NCI-H1092 (cell line): ENCODE measurements at regions not wholly inside any gene's neighbourhood (a gene's known extent, or its start where the extent isn't known, plus 50 kb on each side); places are given as distances from the start of the nearest gene placed in this dataset.

Experiments
- DNase-seq: peaks from one replicate; lab custom pipeline; 2025; lab: John Stamatoyannopoulos, UW

DNA sequence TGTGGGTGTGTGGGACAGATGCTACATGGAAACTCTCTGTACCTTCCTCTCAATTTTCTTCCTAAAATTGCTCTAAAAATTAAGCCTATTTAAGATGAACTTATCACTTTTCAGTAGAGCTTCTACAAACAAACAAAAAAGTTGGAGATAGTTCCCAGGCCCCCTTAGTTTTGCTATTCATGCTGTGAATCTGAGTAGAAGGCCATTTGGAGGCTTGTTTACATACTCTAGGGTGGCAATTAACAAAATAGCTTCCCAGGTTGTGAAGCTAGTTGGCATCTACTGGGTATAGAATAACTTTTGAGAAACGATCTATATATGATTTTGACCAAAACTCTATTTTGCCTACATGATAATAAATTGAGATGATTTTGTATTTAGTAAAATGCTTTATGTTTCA lies 541.4 kb upstream of the B3GALT2 start:
- no peak for DNase-seq

DNA sequence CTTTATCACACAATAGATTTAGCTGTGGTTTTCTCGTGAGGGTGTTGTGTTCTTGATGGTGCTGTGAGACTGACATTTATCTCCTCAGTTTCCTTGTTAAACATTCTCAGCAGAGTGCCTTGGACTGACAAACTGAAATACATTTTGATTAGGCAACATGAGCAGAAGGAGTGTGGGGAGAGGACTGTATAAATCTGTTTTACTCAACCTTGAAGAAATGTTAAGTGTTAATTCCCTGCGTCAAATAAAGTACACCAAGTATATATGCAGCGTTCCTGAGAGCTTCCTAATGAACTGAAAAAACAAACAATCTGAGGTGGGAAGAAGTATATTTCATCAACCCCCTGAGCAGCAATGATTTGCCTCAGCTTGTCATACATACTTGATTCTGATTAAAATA lies 540.3 kb upstream of the B3GALT2 start:
- no peak for DNase-seq

DNA sequence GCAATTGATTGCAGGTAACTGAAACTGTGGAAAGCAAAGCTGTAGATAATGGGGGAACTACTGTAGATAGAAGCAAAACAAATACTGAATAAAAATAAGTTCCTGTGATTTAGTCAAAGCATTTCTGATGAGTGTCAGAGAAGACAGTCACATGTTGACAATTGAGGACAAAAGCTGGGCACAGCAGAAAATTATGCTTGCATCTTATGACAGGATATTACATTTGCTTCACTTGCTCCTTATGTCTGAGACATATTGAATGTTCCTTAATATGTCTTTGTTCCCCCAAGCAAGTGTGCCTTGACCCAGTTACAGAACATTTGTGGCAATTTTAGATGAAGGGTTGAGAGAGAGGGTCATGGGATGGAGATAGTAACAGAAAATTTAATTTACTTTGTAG lies 526.0 kb upstream of the B3GALT2 start:
- DNase-seq = no peak

DNA sequence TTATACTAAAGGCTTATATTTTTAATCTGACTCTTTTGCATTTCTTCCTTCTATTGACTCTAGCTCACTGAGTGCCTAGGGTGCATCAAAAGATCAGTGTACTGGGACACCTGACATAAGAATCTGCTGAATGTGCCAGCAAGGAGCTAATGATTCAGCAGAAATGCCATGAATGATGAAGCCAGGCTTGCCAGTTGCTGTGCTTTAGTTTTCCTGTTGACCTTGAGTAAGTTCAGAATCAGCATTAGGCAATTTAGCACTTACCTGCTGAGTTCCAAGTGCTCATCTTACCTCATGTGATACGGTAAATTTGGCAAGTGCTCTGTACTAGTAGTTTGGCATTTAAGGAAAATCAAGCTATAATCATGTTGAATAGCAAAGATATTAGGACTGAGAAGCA lies 523.2 kb upstream of the B3GALT2 start:
- no peak for DNase-seq

DNA sequence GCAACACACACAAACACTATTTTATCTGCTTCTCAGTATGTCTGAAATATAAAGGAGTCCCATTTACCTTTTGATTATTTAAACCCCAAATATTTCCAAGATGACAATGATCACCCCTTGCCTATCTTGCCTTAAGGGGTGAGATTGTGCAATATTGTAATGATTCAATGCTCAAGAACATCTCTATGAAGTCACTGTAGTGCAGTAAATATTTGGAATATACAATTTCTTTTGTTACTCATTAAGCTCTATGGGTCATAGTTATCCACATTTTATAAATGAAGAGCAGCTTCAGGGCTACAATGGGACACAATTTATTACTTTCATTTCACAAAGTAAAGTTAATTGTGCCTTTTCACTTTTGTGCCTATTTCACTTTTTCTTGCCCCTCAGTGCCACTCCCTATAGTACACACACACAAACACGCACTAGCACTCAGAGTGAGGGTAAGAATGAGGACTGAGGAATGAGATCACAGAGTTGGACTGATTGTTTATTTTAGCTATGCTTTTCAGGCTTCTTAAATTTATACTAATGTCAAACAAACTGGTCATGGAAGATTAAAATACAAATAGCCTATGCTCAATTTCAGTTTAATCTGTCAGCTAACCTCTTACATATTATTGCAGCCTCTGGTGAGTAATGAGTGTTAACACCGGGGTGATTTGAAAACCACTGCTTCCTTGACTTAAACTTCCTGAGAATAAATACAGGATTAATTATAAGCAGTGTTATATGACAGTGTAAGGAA lies 521.0 kb upstream of the B3GALT2 start:
- DNase-seq = no peak

DNA sequence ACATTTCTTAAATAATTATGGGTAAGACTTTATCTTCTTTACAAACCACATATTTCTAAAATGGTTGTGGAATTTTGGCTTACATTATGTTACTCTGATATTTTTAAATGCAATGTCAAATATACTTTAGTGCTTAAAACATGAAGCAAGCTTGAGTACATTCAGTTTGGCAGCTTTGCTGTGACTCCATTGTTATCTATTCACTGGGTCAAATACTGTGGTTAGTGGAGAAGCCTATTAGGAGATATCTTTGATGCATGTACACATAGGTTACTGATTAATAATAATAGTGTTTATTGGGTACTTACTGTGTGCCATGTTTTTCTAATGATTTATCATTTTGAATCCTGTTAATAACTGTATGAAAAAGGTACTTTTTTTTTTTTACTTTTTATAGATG lies 520.4 kb upstream of the B3GALT2 start:
- no peak for DNase-seq

DNA sequence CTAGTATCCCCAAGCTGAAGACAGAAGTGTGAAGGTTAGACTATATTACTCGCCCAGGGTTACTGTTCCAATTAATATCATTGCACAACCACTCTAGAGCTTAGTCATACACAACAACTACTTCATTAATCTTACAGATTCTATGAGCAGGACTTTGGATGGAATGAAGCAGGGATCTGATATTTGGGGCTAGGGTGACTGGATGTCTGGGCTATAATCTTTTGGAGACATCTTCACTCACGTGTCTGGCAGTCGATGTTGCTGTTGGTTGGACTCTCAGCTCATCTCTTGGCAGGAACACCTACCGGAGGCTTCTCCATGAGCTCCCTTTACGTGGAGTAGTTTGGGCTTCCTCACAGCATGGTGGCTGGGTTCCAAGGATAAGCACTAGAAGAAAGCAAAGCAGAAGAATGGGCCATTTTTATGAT lies 519.2 kb upstream of the B3GALT2 start:
- no peak for DNase-seq

DNA sequence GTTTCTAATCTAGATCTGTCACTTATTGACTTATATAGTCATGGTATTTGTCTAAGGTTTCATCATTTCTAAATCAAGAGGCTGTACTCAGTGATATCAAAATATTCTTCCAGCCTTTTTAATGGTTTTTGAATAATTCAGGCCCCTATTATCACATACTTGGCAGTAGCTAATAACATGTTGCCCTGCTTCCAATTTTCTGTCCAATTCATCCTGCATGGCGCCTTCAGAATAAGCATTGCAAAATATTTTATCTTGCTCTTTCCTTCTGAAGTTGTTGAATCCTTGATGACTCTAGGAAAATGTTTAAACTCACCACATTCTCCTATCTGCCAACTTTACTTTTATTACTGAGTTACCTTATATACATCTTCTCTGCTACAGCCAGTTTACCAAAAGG lies 517.2 kb upstream of the B3GALT2 start:
- DNase-seq = no peak

DNA sequence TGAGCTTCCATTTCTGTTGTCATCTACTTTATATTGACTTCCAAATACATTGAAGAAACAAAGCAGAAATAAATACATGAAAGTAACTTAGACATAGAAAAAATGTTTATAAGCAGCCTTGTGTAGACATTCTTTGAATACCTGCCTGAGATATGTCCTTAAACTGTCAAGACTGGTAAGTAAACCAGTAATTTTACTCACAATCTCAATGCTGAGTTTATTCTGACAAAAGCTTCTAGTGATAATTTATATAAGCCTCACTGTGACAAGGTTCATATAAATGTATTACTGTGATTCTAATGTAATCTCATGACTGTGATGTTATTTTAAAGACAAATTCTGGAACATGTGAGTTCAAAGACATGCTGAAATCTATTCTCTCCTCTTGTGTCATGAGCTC lies 516.7 kb upstream of the B3GALT2 start:
- no peak for DNase-seq

DNA sequence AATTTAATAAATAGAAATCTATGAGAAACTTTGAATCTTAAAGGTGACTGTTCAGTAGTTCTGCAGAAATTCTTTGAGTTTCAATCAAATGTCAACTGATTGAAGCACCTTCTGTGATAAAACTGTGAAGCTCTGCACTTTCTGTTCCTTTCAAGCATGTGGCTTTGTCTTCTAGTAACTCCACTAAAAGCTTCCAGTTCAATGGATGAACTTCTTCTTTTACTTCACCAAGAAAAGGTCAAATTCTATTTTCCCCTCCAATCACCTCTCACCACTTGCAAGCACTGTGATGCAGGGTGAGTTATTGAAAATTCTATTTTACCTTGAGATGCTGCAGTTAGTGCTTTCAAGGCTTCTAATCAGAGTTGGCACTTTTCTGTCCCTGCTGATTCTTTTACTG lies 515.3 kb upstream of the B3GALT2 start:
- no peak for DNase-seq

DNA sequence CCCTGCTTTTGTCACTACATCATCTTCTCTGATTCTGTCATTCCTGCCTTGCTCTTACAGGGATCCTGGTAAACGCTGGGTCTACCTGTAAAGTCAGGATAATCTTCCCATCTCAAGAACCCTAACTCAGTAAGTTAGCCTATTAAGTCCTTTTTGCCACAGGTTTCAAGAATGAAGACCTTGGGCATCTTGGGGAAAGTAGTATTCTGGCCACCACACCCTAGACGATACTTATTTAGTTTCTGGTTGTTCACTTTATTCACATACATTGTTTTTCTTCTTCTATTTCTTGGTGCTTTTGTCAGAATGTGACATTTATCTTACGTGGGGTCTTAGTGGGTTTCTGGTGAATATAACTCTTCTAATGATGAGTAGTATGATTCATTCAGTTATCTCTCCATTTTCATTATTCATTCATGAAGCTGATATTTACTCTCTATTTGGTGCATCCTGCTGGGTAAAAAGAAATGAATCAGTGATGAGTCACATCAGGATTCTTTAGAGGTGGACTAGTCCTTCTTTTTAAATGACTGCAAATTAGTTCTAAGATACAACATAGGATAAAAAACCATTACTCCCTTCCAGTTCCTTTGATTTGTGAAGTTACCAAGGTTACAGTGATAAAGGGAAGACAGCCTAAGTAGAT lies 514.4 kb upstream of the B3GALT2 start:
- no peak for DNase-seq

DNA sequence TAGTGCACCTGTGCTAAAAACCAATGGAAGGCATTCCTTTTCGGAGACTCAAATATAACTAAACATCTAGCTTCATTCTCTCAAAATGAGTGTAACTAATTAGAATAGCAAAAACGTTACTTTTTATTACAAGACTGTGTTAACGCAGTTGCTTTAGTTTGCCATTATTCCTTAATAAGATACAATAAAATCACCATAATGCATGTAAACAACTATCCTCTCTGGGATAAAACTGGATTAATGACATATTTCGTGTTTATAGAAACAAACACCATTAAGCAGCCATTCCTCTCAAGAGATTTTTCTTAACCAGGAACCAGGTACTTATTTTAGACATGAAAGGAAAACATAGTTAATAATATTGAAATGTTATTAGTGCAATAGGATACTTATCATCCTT lies 512.8 kb upstream of the B3GALT2 start:
- no peak for DNase-seq

DNA sequence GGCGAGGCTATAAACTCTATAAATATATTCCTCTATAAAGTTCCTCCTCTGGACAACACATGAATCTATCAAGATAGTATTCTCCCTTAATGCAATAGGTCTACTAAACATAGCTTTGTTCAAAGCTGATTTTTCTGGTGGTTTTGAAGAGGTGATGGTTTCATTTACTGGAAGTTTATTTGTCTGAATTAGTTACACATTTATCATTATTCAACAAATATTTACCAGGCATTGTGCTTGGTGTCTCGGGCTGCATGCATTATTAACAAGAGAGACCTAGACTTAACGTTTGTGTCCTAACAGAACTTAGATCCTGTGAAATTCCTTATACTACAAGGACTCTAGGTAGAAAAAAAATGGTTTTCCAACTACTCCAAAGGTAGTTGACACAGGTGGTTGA lies 511.4 kb upstream of the B3GALT2 start:
- DNase-seq = no peak

DNA sequence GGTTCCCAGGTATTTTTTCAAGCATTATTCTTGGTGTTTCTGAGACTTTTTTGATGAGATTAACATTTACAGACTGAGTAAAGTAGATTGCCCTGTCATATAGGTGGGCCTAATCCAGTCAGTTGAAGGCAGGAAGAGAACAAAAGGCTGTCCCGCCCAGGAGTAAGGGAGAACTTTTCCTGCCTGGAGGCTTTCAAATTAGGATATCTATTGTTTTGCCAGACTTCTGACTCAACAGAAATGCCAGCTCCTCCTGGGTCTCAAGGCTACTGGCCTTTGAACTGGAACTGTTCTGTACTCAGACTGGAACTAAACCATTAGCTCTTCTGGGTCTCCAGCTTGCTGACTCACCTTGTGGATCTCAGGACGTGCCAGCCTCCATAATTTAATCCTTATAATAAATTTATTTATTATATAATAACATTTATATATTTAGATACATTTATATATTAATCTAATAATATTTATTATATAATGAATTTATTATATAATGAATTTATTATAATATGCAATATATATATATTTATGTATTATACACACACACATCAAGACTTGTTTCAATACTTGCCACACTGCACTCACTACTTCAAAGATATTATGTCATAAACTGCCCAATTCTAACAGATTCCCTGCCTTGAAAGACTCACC lies 510.8 kb upstream of the B3GALT2 start:
- DNase-seq = no peak

DNA sequence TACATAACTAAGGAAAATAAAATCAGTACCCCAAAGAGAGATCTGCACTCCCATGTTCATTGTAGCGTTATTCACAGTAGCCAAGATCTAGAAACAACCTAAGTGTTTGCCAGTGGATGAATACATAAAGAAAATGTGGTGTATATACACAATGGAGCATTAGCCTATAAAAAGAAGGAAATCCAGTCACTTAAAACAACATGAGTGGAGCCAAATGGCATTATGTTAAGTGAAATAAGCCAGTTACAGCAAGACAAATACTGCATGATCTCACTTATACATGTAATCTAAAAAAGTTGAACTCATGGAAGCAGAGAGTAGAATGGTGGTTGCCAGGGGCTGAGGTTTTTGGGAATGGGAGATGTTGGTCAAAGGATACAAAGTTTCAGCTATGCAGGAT lies 508.3 kb upstream of the B3GALT2 start:
- DNase-seq = no peak

DNA sequence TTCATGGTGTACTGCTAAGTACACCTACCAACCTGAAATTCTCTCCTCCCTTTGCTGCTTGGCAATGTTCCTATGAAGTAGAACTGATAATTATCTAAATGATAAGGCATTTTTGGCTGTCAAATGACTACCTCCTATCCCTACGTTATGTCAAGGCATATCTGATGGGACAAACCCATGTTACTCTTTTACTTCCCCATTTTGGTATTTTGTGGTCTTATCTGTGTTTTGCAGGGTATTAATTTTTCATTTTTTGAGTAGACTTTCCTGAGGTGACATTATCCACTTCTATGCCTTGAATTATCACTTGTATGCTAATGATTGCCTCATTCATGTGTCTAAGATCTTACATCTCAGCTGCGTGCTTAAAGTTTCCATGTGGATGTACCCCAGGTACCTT lies 499.6 kb upstream of the B3GALT2 start:
- DNase-seq = no peak

DNA sequence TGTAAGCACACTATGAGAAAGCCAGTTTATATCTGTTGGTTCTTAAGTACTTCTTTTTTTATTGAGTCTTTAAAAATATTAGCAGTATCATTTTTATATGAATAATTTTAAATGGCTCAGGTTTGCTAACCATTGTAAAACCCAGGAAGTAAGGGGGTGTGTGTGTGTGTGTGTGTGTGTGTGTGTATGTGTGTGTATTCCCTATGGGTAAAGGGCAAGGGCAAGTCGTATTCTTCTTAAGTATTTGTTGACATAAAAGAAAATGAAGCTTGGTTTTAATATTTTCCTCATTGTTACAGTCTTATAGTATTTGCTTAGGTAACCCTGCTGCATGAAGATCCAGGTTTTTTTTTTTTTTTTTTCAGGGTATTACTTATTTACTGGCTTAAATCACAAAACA lies 495.0 kb upstream of the B3GALT2 start:
- no peak for DNase-seq

DNA sequence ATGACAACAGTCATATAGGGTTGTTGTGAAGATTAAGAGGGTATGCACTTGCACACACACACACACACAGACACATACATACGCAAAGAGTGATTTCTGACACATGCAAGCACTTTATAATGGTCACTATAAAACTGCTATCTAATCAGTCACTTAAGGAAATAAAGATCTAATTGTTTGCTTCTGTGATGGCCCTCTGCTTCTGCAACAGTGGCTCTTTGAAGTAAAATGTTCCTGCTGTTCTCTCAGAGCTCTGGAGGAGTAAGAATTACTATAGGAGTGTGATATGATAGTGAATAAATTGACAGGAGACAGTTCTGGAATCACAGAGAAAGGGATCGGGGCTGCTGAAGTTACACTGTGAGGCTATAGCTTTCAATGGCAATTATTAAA lies 494.5 kb upstream of the B3GALT2 start:
- no peak for DNase-seq

DNA sequence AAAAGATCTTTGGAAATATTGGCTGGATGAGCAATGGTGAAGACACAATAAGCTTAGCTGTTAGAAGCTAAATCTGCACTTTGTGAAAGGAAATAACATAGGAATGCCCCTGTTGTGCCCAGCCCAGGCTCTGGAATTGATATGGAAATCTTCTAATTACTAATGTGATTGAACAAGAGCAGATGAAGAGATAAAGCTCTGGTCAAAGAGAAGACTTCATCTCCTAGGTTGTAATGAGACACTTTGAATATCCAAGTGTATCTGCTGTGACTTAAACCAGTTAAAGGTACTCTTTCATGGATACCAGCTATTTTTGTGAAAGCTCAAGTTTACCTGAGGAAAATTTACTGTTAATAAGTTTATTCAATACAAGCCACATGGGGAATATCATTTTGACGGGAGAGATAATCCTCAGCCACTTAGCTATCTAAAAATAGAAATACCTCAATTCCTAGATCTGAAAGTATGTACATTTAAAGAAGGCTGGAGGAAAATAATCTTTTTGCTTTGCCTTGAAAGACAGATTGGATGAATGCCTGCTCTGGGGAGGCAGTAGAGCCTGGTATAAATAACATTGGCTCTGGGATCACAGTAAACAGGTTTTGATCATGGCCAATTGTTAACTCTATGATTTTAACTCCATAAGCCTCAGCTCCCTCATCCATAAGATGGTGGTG lies 494.0 kb upstream of the B3GALT2 start:
- no peak for DNase-seq

DNA sequence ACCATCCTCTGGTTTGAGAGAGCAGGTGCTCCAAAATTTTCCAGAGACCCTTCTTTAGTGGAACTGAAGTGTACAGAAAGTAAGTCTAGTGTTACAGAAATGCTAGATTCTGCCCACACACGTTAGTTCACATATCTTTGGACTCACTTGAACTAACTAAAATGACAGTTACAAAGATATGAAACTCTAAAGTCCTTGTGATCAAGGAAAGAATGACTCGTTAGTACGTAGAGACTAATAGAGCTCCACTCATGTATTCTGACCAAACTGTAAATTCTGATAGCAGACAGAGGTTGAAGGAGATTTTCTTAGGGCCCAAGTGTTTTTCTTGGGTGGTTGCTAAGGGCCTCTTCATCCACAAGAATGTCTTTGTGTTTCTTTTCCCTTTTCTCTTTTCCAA lies 491.5 kb upstream of the B3GALT2 start:
- DNase-seq = no peak

DNA sequence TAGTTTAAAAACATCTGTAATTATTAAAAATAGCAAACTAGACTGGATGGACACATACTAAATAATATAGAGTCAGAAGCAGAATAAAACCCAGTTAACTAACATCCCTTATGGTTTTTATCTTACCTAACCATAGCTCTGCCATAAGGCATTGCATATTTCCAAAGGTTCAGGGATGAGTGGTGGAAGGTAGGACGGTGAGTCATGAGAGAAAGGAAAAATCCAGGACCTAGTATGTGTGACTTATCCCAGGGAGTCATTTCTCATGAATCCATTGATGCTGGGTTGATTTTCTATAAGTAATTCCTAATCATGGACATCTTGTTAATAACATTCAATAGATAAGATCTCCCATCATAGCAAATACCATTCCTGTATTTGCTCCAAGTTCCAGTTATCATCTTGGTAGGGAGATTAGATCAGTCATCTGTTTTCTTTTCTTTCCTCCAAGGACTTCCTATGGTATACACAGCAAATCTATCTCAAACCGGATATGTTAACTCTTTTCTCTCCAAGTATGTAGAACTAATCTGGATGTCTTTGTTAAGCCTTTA lies 490.7 kb upstream of the B3GALT2 start:
- no peak for DNase-seq

DNA sequence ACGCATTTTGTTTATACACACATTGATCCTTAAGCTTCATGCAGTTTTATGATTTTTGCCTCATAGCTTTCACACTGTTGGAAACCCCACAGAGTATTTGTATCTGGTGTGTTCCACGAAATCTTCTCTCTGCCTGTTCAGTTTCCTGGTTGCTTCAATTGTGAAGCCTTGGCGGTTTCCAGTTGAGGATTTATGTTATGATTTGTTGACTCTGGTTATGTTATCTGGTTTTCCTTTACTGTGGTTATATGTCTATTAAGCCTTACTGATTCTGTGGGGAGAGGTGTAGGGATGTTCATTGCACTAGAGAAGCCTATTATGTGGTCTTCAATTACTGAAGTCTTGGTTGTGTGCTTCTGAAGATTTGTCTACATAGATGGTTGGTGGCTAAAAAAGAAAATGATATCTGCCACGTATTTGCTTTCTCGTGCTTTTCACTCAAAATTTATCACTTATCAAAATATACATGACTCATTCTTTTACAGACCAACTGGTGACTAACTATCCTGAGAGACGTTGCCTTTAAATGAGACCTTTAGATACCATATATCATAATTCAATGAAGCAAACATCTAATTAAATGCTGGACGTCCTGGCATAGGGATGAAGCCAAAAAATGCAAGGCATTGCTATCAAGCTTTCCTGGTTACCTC lies 488.0 kb upstream of the B3GALT2 start:
- DNase-seq = no peak
